HepG2 (cell line): ENCODE measurements at regions not wholly inside any gene's neighbourhood (a gene's known extent, or its start where the extent isn't known, plus 50 kb on each side); places are given as distances from the start of the nearest gene placed in this dataset.
A peak's percentile ranks its signal among the peaks of the same experiment; 100 is the strongest.

Experiments
- CREBL2 ChIP-seq: sonication (generic); formaldehyde crosslinking; IDR thresholded peaks from 2 replicates; pipeline ENCODE4 v1.8.1; 2023; ENCODE audit warnings: missing genetic modification reagents, mild to moderate bottlenecking, borderline replicate concordance
- EHMT2 ChIP-seq: fragments of 200-600 bp; sonication (generic); IDR thresholded peaks from 2 replicates; pipeline ENCODE4 v1.7.0; 2017; ENCODE audit warnings: antibody characterized with exemption, low read depth, low read length, borderline replicate concordance
- MIER3 ChIP-seq: IDR thresholded peaks from 2 replicates; pipeline ENCODE4 v1.6.1; 2016; ENCODE audit warnings: missing compliant biosample characterization, borderline replicate concordance
- NFE2 ChIP-seq: sonication (generic); formaldehyde crosslinking; IDR thresholded peaks from 2 replicates; pipeline ENCODE4 v1.4.0; 2020; ENCODE audit warnings: missing genetic modification reagents
- RELA ChIP-seq: sonication (generic); formaldehyde crosslinking; IDR thresholded peaks from 2 replicates; pipeline ENCODE4 v1.4.0; 2020; ENCODE audit warnings: missing genetic modification reagents
- RXRA ChIP-seq: sonication (generic); formaldehyde crosslinking; IDR thresholded peaks from 2 replicates; pipeline ENCODE4 v1.5.1; 2020; ENCODE audit warnings: missing genetic modification reagents
- SNRNP70 ChIP-seq: fragments of 200-400 bp; formaldehyde crosslinking; IDR thresholded peaks from 2 replicates; pipeline ENCODE4 v1.6.1; 2017; ENCODE audit warnings: mild to moderate bottlenecking, low read depth, low read length, moderate library complexity
- SP4 ChIP-seq: sonication (generic); formaldehyde crosslinking; IDR thresholded peaks from 2 replicates; pipeline ENCODE4 v1.8.1; 2023; ENCODE audit warnings: mild to moderate bottlenecking, missing genetic modification reagents
- U2AF1 ChIP-seq: fragments of 200-400 bp; formaldehyde crosslinking; optimal IDR thresholded peaks from 2 replicates; pipeline ENCODE3; 2017; ENCODE audit warnings: mild to moderate bottlenecking, low read depth, low read length
- ZBTB1 ChIP-seq: sonication (generic); formaldehyde crosslinking; IDR thresholded peaks from 2 replicates; pipeline ENCODE4 v1.4.0; 2020; ENCODE audit warnings: missing genetic modification reagents, borderline replicate concordance
- ZMYM4 ChIP-seq: sonication (generic); formaldehyde crosslinking; IDR thresholded peaks from 2 replicates; pipeline ENCODE4 v1.8.1; 2023; ENCODE audit warnings: mild to moderate bottlenecking, missing genetic modification reagents
- ZNF383 ChIP-seq: sonication (generic); formaldehyde crosslinking; IDR thresholded peaks from 2 replicates; pipeline ENCODE4 v1.4.0; 2020; ENCODE audit warnings: missing genetic modification reagents, mild to moderate bottlenecking, borderline replicate concordance
- ZNF430 ChIP-seq: sonication (generic); formaldehyde crosslinking; IDR thresholded peaks from 2 replicates; pipeline ENCODE4 v1.9.0; 2021; ENCODE audit warnings: mild to moderate bottlenecking, missing genetic modification reagents
- ZNF446 ChIP-seq: sonication (generic); formaldehyde crosslinking; IDR thresholded peaks from 2 replicates; pipeline ENCODE4 v1.5.0; 2020; ENCODE audit warnings: mild to moderate bottlenecking, missing genetic modification reagents
- ZNF556 ChIP-seq: sonication (generic); formaldehyde crosslinking; IDR thresholded peaks from 2 replicates; pipeline ENCODE4 v1.4.0; 2020; ENCODE audit warnings: mild to moderate bottlenecking, missing genetic modification reagents, borderline replicate concordance
- ZNF577 ChIP-seq: sonication (generic); formaldehyde crosslinking; IDR thresholded peaks from 2 replicates; pipeline ENCODE4 v1.4.0; 2020; ENCODE audit warnings: mild to moderate bottlenecking, low read depth, missing genetic modification reagents, borderline replicate concordance
- ZNF607 ChIP-seq: sonication (generic); formaldehyde crosslinking; IDR thresholded peaks from 2 replicates; pipeline ENCODE4 v1.5.1; 2020; ENCODE audit warnings: missing genetic modification reagents, mild to moderate bottlenecking, borderline replicate concordance
- ZSCAN22 ChIP-seq: sonication (generic); formaldehyde crosslinking; IDR thresholded peaks from 2 replicates; pipeline ENCODE4 v1.4.0; 2020; ENCODE audit warnings: mild to moderate bottlenecking, missing genetic modification reagents
- TF ChIP-seq, protein P1 (sequence below): IDR thresholded peaks from 2 replicates; pipeline ENCODE4 v1.6.1; 2016; ENCODE audit warnings: missing biosample characterization, missing genetic modification reagents, low read depth
- TF ChIP-seq, protein P2 (sequence below): sonication (generic); formaldehyde crosslinking; IDR thresholded peaks from 2 replicates; pipeline ENCODE4 v1.8.0; 2022; ENCODE audit warnings: low read depth, missing genetic modification reagents
- TF ChIP-seq, protein P3 (sequence below): sonication (generic); formaldehyde crosslinking; IDR thresholded peaks from 2 replicates; pipeline ENCODE4 v1.4.0; 2020; ENCODE audit warnings: missing genetic modification reagents
- TF ChIP-seq, protein P4 (sequence below): sonication (generic); formaldehyde crosslinking; IDR thresholded peaks from 2 replicates; pipeline ENCODE4 v1.5.1; 2020; ENCODE audit warnings: missing genetic modification reagents, mild to moderate bottlenecking, borderline replicate concordance
- TF ChIP-seq, protein P5 (sequence below): IDR thresholded peaks from 2 replicates; pipeline ENCODE4 v1.6.1; 2016; ENCODE audit warnings: mild to moderate bottlenecking, missing biosample characterization, missing genetic modification reagents

DNA sequence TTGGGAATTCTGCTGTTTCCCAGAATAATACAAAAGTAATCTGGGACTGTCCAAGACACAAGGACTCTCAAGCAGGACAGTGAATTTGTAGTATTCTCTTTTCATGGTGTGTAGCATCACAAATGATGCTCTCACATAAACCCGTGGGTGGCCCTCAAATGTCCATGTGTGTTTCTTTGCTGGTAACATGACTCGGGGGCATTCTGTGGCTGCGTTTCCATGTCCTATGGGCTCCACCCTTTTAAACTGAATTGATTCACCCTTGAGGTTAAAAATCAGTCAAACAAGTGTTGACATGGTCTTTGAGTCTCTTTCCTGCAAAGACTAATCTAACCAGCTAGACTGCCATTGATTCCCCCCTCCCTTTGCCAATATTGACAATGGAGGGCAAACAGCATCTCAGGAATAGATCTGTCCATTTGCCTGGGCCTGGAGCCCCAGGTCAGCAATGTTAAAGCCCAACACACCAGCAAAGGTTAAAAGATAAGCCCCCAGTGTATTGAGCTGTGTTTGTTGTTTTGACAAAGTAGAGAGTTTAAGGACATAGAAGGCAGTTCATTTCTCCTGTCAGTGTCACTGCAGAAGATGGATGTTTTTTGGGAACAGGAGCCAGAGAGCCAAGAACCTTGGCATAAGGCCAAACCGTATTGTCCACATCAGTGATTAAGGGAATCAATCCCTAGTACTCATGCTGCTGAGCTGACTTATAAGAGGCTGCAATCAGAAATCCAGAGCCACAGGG, 117.1 kb upstream of the COX10 start (continued):
- no peak for TF ChIP-seq ZSCAN22 (CRISPR knock-in tag)
- TF ChIP-seq ZNF556 (CRISPR knock-in tag), result peak; percentile 75; the same call in 1 of the 2 replicates
- peak; percentile 74; the same call in 1 of the 2 replicates for TF ChIP-seq ZNF430 (CRISPR knock-in tag)
- TF ChIP-seq, protein P1, sequence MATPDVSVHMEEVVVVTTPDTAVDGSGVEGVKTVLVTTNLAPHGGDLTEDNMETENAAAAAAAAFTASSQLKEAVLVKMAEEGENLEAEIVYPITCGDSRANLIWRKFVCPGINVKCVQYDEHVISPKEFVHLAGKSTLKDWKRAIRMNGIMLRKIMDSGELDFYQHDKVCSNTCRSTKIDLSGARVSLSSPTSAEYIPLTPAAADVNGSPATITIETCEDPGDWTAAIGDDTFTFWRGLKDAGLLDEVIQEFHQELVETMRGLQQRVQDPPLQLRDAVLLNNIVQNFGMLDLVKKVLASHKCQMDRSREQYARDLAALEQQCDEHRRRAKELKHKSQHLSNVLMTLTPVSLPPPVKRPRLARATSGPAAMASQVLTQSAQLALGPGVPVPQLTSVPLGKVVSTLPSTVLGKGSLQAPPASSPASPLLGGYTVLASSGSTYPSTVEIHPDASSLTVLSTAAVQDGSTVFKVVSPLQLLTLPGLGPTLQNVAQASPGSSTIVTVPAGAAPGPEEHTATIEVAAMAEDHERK (CRISPR knock-in tag), result no peak
- no peak for TF ChIP-seq RELA
- no peak for TF ChIP-seq U2AF1
- TF ChIP-seq RXRA, result peak; percentile 58; the same call in 1 of the 2 replicates
- no peak for TF ChIP-seq NFE2 (CRISPR knock-in tag)
- TF ChIP-seq ZNF383 (CRISPR knock-in tag), result no peak
- no peak for TF ChIP-seq SP4
- TF ChIP-seq, protein P2, sequence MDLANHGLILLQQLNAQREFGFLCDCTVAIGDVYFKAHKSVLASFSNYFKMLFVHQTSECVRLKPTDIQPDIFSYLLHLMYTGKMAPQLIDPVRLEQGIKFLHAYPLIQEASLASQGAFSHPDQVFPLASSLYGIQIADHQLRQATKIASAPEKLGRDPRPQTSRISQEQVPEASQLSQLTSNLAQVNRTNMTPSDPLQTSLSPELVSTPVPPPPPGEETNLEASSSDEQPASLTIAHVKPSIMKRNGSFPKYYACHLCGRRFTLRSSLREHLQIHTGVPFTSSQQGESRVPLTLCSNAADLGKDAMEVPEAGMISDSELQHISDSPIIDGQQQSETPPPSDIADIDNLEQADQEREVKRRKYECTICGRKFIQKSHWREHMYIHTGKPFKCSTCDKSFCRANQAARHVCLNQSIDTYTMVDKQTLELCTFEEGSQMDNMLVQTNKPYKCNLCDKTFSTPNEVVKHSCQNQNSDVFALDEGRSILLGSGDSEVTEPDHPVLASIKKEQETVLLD (CRISPR knock-in tag), result no peak
- peak; percentile 64; the same call in 1 of the 2 replicates for TF ChIP-seq MIER3
- TF ChIP-seq ZNF446 (CRISPR knock-in tag), result no peak
- TF ChIP-seq ZNF607, result peak; percentile 83; the same call in 1 of the 2 replicates
- TF ChIP-seq EHMT2, result peak; percentile 72; the same call in 1 of the 2 replicates
- TF ChIP-seq, protein P3, sequence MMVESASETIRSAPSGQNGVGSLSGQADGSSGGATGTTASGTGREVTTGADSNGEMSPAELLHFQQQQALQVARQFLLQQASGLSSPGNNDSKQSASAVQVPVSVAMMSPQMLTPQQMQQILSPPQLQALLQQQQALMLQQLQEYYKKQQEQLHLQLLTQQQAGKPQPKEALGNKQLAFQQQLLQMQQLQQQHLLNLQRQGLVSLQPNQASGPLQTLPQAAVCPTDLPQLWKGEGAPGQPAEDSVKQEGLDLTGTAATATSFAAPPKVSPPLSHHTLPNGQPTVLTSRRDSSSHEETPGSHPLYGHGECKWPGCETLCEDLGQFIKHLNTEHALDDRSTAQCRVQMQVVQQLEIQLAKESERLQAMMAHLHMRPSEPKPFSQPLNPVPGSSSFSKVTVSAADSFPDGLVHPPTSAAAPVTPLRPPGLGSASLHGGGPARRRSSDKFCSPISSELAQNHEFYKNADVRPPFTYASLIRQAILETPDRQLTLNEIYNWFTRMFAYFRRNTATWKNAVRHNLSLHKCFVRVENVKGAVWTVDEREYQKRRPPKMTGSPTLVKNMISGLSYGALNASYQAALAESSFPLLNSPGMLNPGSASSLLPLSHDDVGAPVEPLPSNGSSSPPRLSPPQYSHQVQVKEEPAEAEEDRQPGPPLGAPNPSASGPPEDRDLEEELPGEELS (CRISPR knock-in tag), result peak; percentile 97
- TF ChIP-seq ZNF577 (CRISPR knock-in tag), result no peak
- TF ChIP-seq, protein P4, sequence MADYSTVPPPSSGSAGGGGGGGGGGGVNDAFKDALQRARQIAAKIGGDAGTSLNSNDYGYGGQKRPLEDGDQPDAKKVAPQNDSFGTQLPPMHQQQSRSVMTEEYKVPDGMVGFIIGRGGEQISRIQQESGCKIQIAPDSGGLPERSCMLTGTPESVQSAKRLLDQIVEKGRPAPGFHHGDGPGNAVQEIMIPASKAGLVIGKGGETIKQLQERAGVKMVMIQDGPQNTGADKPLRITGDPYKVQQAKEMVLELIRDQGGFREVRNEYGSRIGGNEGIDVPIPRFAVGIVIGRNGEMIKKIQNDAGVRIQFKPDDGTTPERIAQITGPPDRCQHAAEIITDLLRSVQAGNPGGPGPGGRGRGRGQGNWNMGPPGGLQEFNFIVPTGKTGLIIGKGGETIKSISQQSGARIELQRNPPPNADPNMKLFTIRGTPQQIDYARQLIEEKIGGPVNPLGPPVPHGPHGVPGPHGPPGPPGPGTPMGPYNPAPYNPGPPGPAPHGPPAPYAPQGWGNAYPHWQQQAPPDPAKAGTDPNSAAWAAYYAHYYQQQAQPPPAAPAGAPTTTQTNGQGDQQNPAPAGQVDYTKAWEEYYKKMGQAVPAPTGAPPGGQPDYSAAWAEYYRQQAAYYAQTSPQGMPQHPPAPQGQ (CRISPR knock-in tag), result no peak
- TF ChIP-seq CREBL2 (CRISPR knock-in tag), result no peak
- no peak for TF ChIP-seq SNRNP70
- no peak for TF ChIP-seq ZBTB1 (CRISPR knock-in tag)
- peak; percentile 93 for TF ChIP-seq ZMYM4 (CRISPR knock-in tag)
- TF ChIP-seq, protein P5, sequence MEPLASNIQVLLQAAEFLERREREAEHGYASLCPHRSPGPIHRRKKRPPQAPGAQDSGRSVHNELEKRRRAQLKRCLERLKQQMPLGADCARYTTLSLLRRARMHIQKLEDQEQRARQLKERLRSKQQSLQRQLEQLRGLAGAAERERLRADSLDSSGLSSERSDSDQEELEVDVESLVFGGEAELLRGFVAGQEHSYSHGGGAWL (CRISPR knock-in tag), result no peak
